Body of pancreas (tissue), 4 donors: ENCODE measurements at regions not wholly inside any gene's neighbourhood (a gene's known extent, or its start where the extent isn't known, plus 50 kb on each side); places are given as distances from the start of the nearest gene placed in this dataset.

Experiments used
- ATAC-seq: fragments of 150-250 bp; one replicate; pipeline ENCODE4 v1.9.1; 2016
- DNase-seq, 4 donors: peaks; one replicate each; pipeline ENCODE4 v3.0.0-alpha.2; 2019
- H3K27ac ChIP-seq, 4 donors: fragments of 200-600 bp; sonication (generic); 1 replicate in 3 of 4; 2 replicates in 1 of 4; pipeline versions ENCODE4 v1.5.1 to v1.6.1; 2016 to 2019; ENCODE audit warnings: mild to moderate bottlenecking in 1 of 4, mixed read lengths in 1 of 4, moderate library complexity in 1 of 4
- H3K27me3 ChIP-seq, 2 donors: fragments of 200-600 bp; sonication (generic); one replicate each; pipeline ENCODE4 v1.6.0; 2016; ENCODE audit warnings: mild to moderate bottlenecking in 1 of 2
- H3K36me3 ChIP-seq, 2 donors: fragments of 200-600 bp; sonication (generic); replicated peaks in 1 of 2; 2 replicates each; pipeline ENCODE4 v1.5.1; 2016; ENCODE audit warnings: low read depth in 2 of 2; ENCODE audit not compliant: insufficient read depth in 1 of 2
- H3K4me1 ChIP-seq: fragments of 200-600 bp; sonication (generic); one replicate; pipeline ENCODE4 v1.6.0; 2016
- H3K4me3 ChIP-seq, 2 donors: fragments of 200-600 bp; sonication (generic); 1 replicate in 1 of 2; 2 replicates in 1 of 2; pipeline ENCODE4 v1.5.1; 2016 to 2019
- H3K9me3 ChIP-seq, 3 donors: fragments of 200-600 bp; sonication (generic); 1 replicate in 2 of 3; 2 replicates in 1 of 3; pipeline ENCODE4 v1.5.1; 2016
- POLR2A ChIP-seq, 3 donors: fragments of 450-650 bp; IDR thresholded peaks; one replicate each; pipeline ENCODE4 v1.6.1; 2016; ENCODE audit warnings: antibody characterized with exemption in 3 of 3, mild to moderate bottlenecking in 2 of 3
- WGBS, 2 donors: methylation state at CpG; one replicate each; pipeline ENCODE4 v1.1.5; 2017; 5-methylcytosine and 5-hydroxymethylcytosine counted together
- intact Hi-C: fragments of 100-400 bp; cut with DNase I; formaldehyde crosslinking; loops from one replicate; pipeline ENCODE4 v1.15.1; 2023
- TF ChIP-seq, protein P1 (sequence below), 7 experiments: fragments of 450-650 bp in 4 of 7; fragments of 200-600 bp in 3 of 7; sonication (generic) in 3 of 7; IDR thresholded peaks; one replicate each; pipeline ENCODE4 v1.5.1; 2016 to 2019; ENCODE audit warnings: antibody characterized with exemption in 7 of 7

GRCh38 chr3:42027571-42027970 lies 63.6 kb upstream of the TRAK1 start:
- H3K27ac ChIP-seq, result no peak overlapping the region
- no peaks in the 10 kb centered on the region for H3K36me3 ChIP-seq
- ATAC-seq (no peak), DNase-seq (no peak)
- H3K4me1 ChIP-seq, result peaks cover 42% of the 10 kb centered on the region
- intact Hi-C loops, result no loop called here
- H3K27me3 ChIP-seq, result no peaks in the 10 kb centered on the region
- no peak overlapping the region for H3K4me3 ChIP-seq
- H3K9me3 ChIP-seq, result no peaks in the 10 kb centered on the region
- TF ChIP-seq, protein P1, sequence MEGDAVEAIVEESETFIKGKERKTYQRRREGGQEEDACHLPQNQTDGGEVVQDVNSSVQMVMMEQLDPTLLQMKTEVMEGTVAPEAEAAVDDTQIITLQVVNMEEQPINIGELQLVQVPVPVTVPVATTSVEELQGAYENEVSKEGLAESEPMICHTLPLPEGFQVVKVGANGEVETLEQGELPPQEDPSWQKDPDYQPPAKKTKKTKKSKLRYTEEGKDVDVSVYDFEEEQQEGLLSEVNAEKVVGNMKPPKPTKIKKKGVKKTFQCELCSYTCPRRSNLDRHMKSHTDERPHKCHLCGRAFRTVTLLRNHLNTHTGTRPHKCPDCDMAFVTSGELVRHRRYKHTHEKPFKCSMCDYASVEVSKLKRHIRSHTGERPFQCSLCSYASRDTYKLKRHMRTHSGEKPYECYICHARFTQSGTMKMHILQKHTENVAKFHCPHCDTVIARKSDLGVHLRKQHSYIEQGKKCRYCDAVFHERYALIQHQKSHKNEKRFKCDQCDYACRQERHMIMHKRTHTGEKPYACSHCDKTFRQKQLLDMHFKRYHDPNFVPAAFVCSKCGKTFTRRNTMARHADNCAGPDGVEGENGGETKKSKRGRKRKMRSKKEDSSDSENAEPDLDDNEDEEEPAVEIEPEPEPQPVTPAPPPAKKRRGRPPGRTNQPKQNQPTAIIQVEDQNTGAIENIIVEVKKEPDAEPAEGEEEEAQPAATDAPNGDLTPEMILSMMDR (IDR thresholded peaks at IDR 0.05), result no peak
- no peak for TF ChIP-seq POLR2A (IDR thresholded peaks at IDR 0.05)
- 86 to 88% methylated on average over 5 of the region's 5 CpGs for WGBS, 2 donors

GRCh38 chr3:42025370-42026138 lies 63.7 kb upstream of the ULK4 start:
- H3K4me3 ChIP-seq, result no peak overlapping the region
- DNase-seq (peak; percentile 76 to 92 (median 88)), ATAC-seq (peak; percentile 91)
- H3K9me3 ChIP-seq, result no peaks in the 10 kb centered on the region
- peak overlapping the region; percentile 58 to 79 (median 72) for H3K27ac ChIP-seq
- intact Hi-C loops, result no loop called here
- H3K36me3 ChIP-seq, result no peaks in the 10 kb centered on the region
- no peaks in the 10 kb centered on the region for H3K27me3 ChIP-seq
- TF ChIP-seq, protein P1 (IDR thresholded peaks at IDR 0.05), result no peak
- peak in 1 of 3 donors; percentile 26 for TF ChIP-seq POLR2A (IDR thresholded peaks at IDR 0.05)
- H3K4me1 ChIP-seq, result peaks cover 43% of the 10 kb centered on the region
- WGBS, 2 donors, result 10 to 11% methylated on average over 7 of the region's 7 CpGs

- DNase-seq, result no peak
- peaks cover 45% of the 10 kb centered on the region for H3K4me1 ChIP-seq
- peak; percentile 34 for ATAC-seq
- intact Hi-C loops, result no loop called here
- H3K9me3 ChIP-seq, result no peaks in the 10 kb centered on the region
- WGBS, 2 donors, result 32 to 37% methylated on average over 10 of the region's 10 CpGs
- TF ChIP-seq POLR2A (IDR thresholded peaks at IDR 0.05), result peak in 1 of 3 donors; percentile 11
- TF ChIP-seq, protein P1 (IDR thresholded peaks at IDR 0.05), result no peak
- H3K36me3 ChIP-seq, result no peaks in the 10 kb centered on the region
- H3K27me3 ChIP-seq, result no peaks in the 10 kb centered on the region
- H3K27ac ChIP-seq, result peak overlapping the region; percentile 58 to 79 (median 72)
- H3K4me3 ChIP-seq, result no peak overlapping the region
Measured at GRCh38 chr3:42024591-42025351, 62.9 kb upstream of the ULK4 start.

DNA sequence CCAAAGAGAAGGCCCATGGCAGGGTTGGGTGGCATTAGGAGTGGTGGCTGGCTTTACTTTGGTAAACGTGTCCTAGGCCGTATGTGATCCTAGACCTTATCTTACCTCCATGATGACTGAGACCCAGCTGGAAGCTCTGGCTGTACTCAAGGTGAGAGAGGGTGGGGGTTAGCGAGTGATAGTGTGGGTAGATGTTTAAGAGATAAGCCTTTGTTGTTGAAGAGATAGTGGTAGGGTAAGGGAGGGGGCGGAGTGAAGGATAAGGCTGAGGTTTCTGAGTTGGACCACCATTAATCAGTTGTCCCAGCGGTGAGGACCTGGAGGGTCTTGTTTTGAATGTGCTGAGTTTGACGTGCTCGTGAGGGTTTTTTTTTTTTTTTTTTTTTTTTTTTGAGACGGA lies 61.5 kb upstream of the ULK4 start:
- Histone ChIP-seq H3K36me3 (no peaks in the 10 kb centered on the region), H3K4me1 (peaks cover 58% of the 10 kb centered on the region), H3K4me3 (no peak overlapping the region), H3K9me3 (no peaks in the 10 kb centered on the region), H3K27me3 (no peaks in the 10 kb centered on the region), H3K27ac (no peak overlapping the region)
- DNase-seq, result no peak
- 82 to 83% methylated on average over 8 of the region's 8 CpGs for WGBS, 2 donors
- intact Hi-C loops, result no loop called here
- ATAC-seq, result no peak
- TF ChIP-seq POLR2A (IDR thresholded peaks at IDR 0.05), result no peak
- TF ChIP-seq, protein P1 (IDR thresholded peaks at IDR 0.05), result no peak
